H1 (cell line): ENCODE measurements at regions not wholly inside any gene's neighbourhood (a gene's known extent, or its start where the extent isn't known, plus 50 kb on each side); places are given as distances from the start of the nearest gene placed in this dataset.

ENCODE experiments used
- CTCF ChIA-PET: fragments of 300-600 bp; sonication (Branson Sonifier 250); formaldehyde crosslinking; loops from one replicate; lab custom pipeline; 2021; ENCODE audit not compliant: partially characterized antibody; lab: Charles Lee
- POLR2A ChIA-PET: fragments of 300-600 bp; sonication (Branson Sonifier 250); formaldehyde crosslinking; loops from one replicate; lab custom pipeline; 2021; ENCODE audit warnings: inconsistent platforms; ENCODE audit not compliant: partially characterized antibody; lab: Charles Lee
- DNase-seq, 2 experiments: peaks; one replicate each; pipeline versions ENCODE4 v3.0.0 to v3.0.0-alpha.2; 2010 to 2022; ENCODE audit warnings: low spot score in 2 of 2, low read depth in 1 of 2, mixed read lengths in 1 of 2
- FAIRE-seq: peaks from 2 replicates; lab custom pipeline; 2011; peaks lifted over from hg19 to GRCh38; lab: Jason Lieb, UNC
- H2AFZ ChIP-seq: 2 replicates; pipeline ENCODE4 v1.8.1; 2012; ENCODE audit warnings: low read length, inconsistent platforms
- H2AK5ac ChIP-seq: 2 replicates; pipeline ENCODE4 v1.6.1; 2013; ENCODE audit warnings: low read depth, low read length
- H2BK120ac ChIP-seq: replicated peaks from 2 replicates; pipeline ENCODE3; 2013; ENCODE audit warnings: low read depth, low read length, inconsistent platforms
- H2BK12ac ChIP-seq: 2 replicates; pipeline ENCODE4 v1.6.1; 2013; ENCODE audit warnings: low read depth, low read length
- H2BK15ac ChIP-seq: 2 replicates; pipeline ENCODE4 v1.6.1; 2013; ENCODE audit warnings: low read length
- H2BK20ac ChIP-seq: 2 replicates; pipeline ENCODE4 v1.6.1; 2013; ENCODE audit warnings: low read length
- H2BK5ac ChIP-seq: 2 replicates; pipeline ENCODE4 v1.6.1; 2013; ENCODE audit warnings: low read depth, low read length
- H3K14ac ChIP-seq: 2 replicates; pipeline ENCODE4 v1.6.1; 2013; ENCODE audit warnings: inconsistent platforms; ENCODE audit not compliant: insufficient read length
- H3K18ac ChIP-seq: 2 replicates; pipeline ENCODE4 v1.6.1; 2013; ENCODE audit warnings: low read length; ENCODE audit errors: extremely low read depth
- H3K23ac ChIP-seq: 2 replicates; pipeline ENCODE4 v1.6.1; 2013; ENCODE audit warnings: inconsistent platforms; ENCODE audit not compliant: insufficient read length
- H3K23me2 ChIP-seq: 2 replicates; pipeline ENCODE4 v1.6.1; 2013; ENCODE audit warnings: low read depth, low read length
- H3K27ac ChIP-seq: 2 replicates; pipeline ENCODE4 v1.6.1; 2011; ENCODE audit warnings: low read depth, low read length, inconsistent platforms
- H3K27me3 ChIP-seq, 4 experiments: replicated peaks in 1 of 4; 1 replicate in 1 of 4; 2 replicates in 3 of 4; pipeline versions ENCODE4 v1.6.1 to v1.8.1; 2011 to 2013; ENCODE audit warnings: low read length in 3 of 4, mild to moderate bottlenecking in 3 of 4, inconsistent platforms in 2 of 4, mixed read lengths in 2 of 4, moderate library complexity in 1 of 4; ENCODE audit not compliant: control insufficient read depth in 3 of 4, insufficient read depth in 3 of 4; ENCODE audit errors: extremely low read depth in 1 of 4
- H3K36me3 ChIP-seq, 4 experiments: 2 replicates each; pipeline versions ENCODE4 v1.6.1 to v1.8.1; 2011 to 2013; ENCODE audit warnings: mild to moderate bottlenecking in 4 of 4, low read length in 3 of 4, moderate library complexity in 2 of 4, control low read depth in 1 of 4, inconsistent platforms in 1 of 4; ENCODE audit not compliant: insufficient read depth in 4 of 4, control insufficient read depth in 2 of 4
- H3K4ac ChIP-seq: replicated peaks from 2 replicates; pipeline ENCODE3; 2013; ENCODE audit warnings: low read length, low read depth, mixed read lengths, inconsistent platforms; ENCODE audit not compliant: insufficient read length
- H3K4me1 ChIP-seq, 4 experiments: replicated peaks in 1 of 4; 1 replicate in 1 of 4; 2 replicates in 3 of 4; pipeline versions ENCODE4 v1.6.1 to v1.8.1; 2011 to 2013; ENCODE audit warnings: low read length in 3 of 4, inconsistent platforms in 2 of 4, mixed read lengths in 1 of 4; ENCODE audit not compliant: insufficient read depth in 4 of 4, control insufficient read depth in 3 of 4
- H3K4me2 ChIP-seq, 2 experiments: 2 replicates each; pipeline versions ENCODE4 v1.6.1 to v1.8.1; 2011 to 2013; ENCODE audit warnings: low read depth in 2 of 2, low read length in 2 of 2, control low read depth in 1 of 2, inconsistent platforms in 1 of 2, mild to moderate bottlenecking in 1 of 2; ENCODE audit not compliant: insufficient read depth in 1 of 2
- H3K4me3 ChIP-seq, 4 experiments: fragments of 200-600, 300-600 bp in 1 of 4; sonication (generic), shearing (Covaris generic), sonication (Bioruptor Twin) in 1 of 4; 2 replicates each; pipeline versions ENCODE4 v1.5.1 to v1.8.1; 2011 to 2016; ENCODE audit warnings: low read length in 4 of 4, low read depth in 3 of 4, control low read depth in 2 of 4, inconsistent platforms in 2 of 4, mild to moderate bottlenecking in 2 of 4, mixed read lengths in 1 of 4, moderate library complexity in 1 of 4; ENCODE audit not compliant: insufficient read depth in 2 of 4; ENCODE audit errors: extremely low read depth in 1 of 4
- H3K56ac ChIP-seq: replicated peaks from 2 replicates; pipeline ENCODE3; 2013; ENCODE audit warnings: low read depth, mild to moderate bottlenecking, mixed read lengths, low read length, inconsistent platforms; ENCODE audit not compliant: insufficient read length
- H3K79me1 ChIP-seq: 2 replicates; pipeline ENCODE4 v1.6.1; 2013; ENCODE audit warnings: low read depth, low read length, control low read depth
- H3K79me2 ChIP-seq, 2 experiments: 2 replicates each; pipeline versions ENCODE4 v1.6.1 to v1.8.1; 2012 to 2013; ENCODE audit warnings: low read length in 2 of 2, mild to moderate bottlenecking in 2 of 2, inconsistent platforms in 1 of 2; ENCODE audit not compliant: insufficient read depth in 2 of 2, control insufficient read depth in 1 of 2
- H3K9ac ChIP-seq, 4 experiments: replicated peaks in 1 of 4; 1 replicate in 1 of 4; 2 replicates in 3 of 4; pipeline versions ENCODE4 v1.6.1 to v1.8.1; 2011 to 2013; ENCODE audit warnings: low read depth in 3 of 4, low read length in 3 of 4, control low read depth in 2 of 4, mild to moderate bottlenecking in 2 of 4, moderate library complexity in 2 of 4, inconsistent platforms in 1 of 4; ENCODE audit errors: extremely low read depth in 1 of 4
- H3K9me3 ChIP-seq, 2 experiments: 2 replicates each; pipeline versions ENCODE4 v1.6.1 to v1.8.1; 2012 to 2013; ENCODE audit warnings: mild to moderate bottlenecking in 2 of 2, moderate library complexity in 2 of 2, control low read depth in 1 of 2, inconsistent platforms in 1 of 2, low read depth in 1 of 2, low read length in 1 of 2, mixed read lengths in 1 of 2; ENCODE audit not compliant: insufficient read depth in 2 of 2
- H4K20me1 ChIP-seq, 2 experiments: replicated peaks in 1 of 2; 2 replicates each; pipeline versions ENCODE3 to v1.8.1; 2011 to 2013; ENCODE audit warnings: inconsistent platforms in 2 of 2, low read length in 2 of 2, mild to moderate bottlenecking in 1 of 2; ENCODE audit not compliant: insufficient read depth in 2 of 2, control insufficient read depth in 1 of 2
- H4K5ac ChIP-seq: 2 replicates; pipeline ENCODE4 v1.6.1; 2013; ENCODE audit warnings: low read length, low read depth, mixed read lengths, inconsistent platforms; ENCODE audit not compliant: insufficient read length
- H4K8ac ChIP-seq: 2 replicates; pipeline ENCODE4 v1.8.0; 2013; ENCODE audit warnings: mild to moderate bottlenecking, moderate library complexity, low read length, inconsistent platforms; ENCODE audit not compliant: insufficient read depth; ENCODE audit errors: extremely low read depth
- H4K91ac ChIP-seq: replicated peaks from 2 replicates; pipeline ENCODE3; 2013; ENCODE audit warnings: low read length, mixed read lengths, inconsistent platforms; ENCODE audit not compliant: insufficient read length
- ASH2L ChIP-seq: fragments of 200-600, 300-600 bp; sonication (generic); IDR thresholded peaks from one replicate; pipeline ENCODE4 v1.7.1; 2017; ENCODE audit warnings: low read length
- FOSL1 ChIP-seq: IDR thresholded peaks from 2 replicates; pipeline ENCODE4 v1.6.1; 2011; ENCODE audit warnings: mild to moderate bottlenecking, low read depth, low read length, moderate library complexity; ENCODE audit not compliant: insufficient read depth
- MAFK ChIP-seq: IDR thresholded peaks from 2 replicates; pipeline ENCODE4 v1.6.1; 2012; ENCODE audit warnings: low read depth, mild to moderate bottlenecking, improper control_type of control experiment, low read length
- NANOG ChIP-seq: IDR thresholded peaks from 2 replicates; pipeline ENCODE4 v1.6.1; 2011; ENCODE audit warnings: low read length, low read depth, mild to moderate bottlenecking, inconsistent platforms; ENCODE audit not compliant: insufficient read depth, poor library complexity, severe bottlenecking
- PHF8 ChIP-seq: fragments of 200-600 bp; sonication (generic); conservative IDR thresholded peaks from 2 replicates; pipeline ENCODE4 v1.7.1; 2012; ENCODE audit warnings: low read depth, mild to moderate bottlenecking, inconsistent platforms, low read length, moderate library complexity
- RAD21 ChIP-seq, 2 experiments: IDR thresholded peaks in 1 of 2; conservative IDR thresholded peaks in 1 of 2; 2 replicates each; pipeline ENCODE4 v1.6.1; 2011; ENCODE audit warnings: low read depth in 2 of 2, low read length in 2 of 2, improper control_type of control experiment in 1 of 2, inconsistent platforms in 1 of 2, mild to moderate bottlenecking in 1 of 2, moderate library complexity in 1 of 2
- RFX5 ChIP-seq: IDR thresholded peaks from 2 replicates; pipeline ENCODE4 v1.6.1; 2011; ENCODE audit warnings: low read depth, low read length, improper control_type of control experiment, borderline replicate concordance
- RNF2 ChIP-seq: fragments of 200-900, 300-1000 bp; sonication (generic); IDR thresholded peaks from 2 replicates; pipeline ENCODE4 v1.7.1; 2016; ENCODE audit warnings: borderline replicate concordance, low read depth, mild to moderate bottlenecking, antibody characterized with exemption, low read length; ENCODE audit not compliant: poor library complexity, severe bottlenecking; ENCODE audit errors: missing control alignments
- SIX5 ChIP-seq: IDR thresholded peaks from 2 replicates; pipeline ENCODE4 v1.6.1; 2011; ENCODE audit warnings: mild to moderate bottlenecking, low read depth, low read length
- TAF1 ChIP-seq: IDR thresholded peaks from 2 replicates; pipeline ENCODE4 v1.6.1; 2011; ENCODE audit warnings: mild to moderate bottlenecking, low read depth, low read length
- TCF12 ChIP-seq: IDR thresholded peaks from 2 replicates; pipeline ENCODE4 v1.6.1; 2011; ENCODE audit warnings: low read depth, mild to moderate bottlenecking, low read length
- WGBS, 2 experiments: shearing (Covaris generic) in 1 of 2; methylation state at CpG; one replicate each; pipeline versions ENCODE4 v1.1.6 to v1.1.7; 2013 to 2015; ENCODE audit warnings: low lambda C conversion rate in 2 of 2, mixed read lengths in 2 of 2, inconsistent platforms in 1 of 2, low coverage in 1 of 2, missing lambda C conversion rate in 1 of 2; ENCODE audit not compliant: insufficient replicate concordance in 2 of 2, insufficient coverage in 1 of 2, insufficient read length in 1 of 2; ENCODE audit errors: extremely low coverage in 1 of 2, missing lambda C conversion rate in 1 of 2; 5-methylcytosine and 5-hydroxymethylcytosine counted together

- no peak overlapping the region for H2BK120ac ChIP-seq
- H3K23ac ChIP-seq = no peak overlapping the region
- H3K9ac ChIP-seq = no peak overlapping the region
- no peaks in the 10 kb centered on the region for H3K36me3 ChIP-seq
- H3K4me1 ChIP-seq = no peaks in the 10 kb centered on the region
- H3K23me2 ChIP-seq = no peaks in the 10 kb centered on the region
- H4K8ac ChIP-seq = no peak overlapping the region
- no peaks in the 10 kb centered on the region for H3K27me3 ChIP-seq
- H4K5ac ChIP-seq = no peak overlapping the region
- no peak overlapping the region for H2BK12ac ChIP-seq
- H3K79me2 ChIP-seq = no peaks in the 10 kb centered on the region
- H2BK20ac ChIP-seq = no peak overlapping the region
- H3K9me3 ChIP-seq = no peaks in the 10 kb centered on the region
- no peak overlapping the region for H3K4me2 ChIP-seq
- no peak overlapping the region for H3K4me3 ChIP-seq
- FAIRE-seq (no peak), DNase-seq (no peak)
- H3K27ac ChIP-seq = no peak overlapping the region
- H2BK5ac ChIP-seq = no peak overlapping the region
- H3K79me1 ChIP-seq = no peaks in the 10 kb centered on the region
- H3K4ac ChIP-seq = no peak overlapping the region
- H2AFZ ChIP-seq = no peak overlapping the region
- H3K56ac ChIP-seq = no peak overlapping the region
- ChIA-PET CTCF (interaction anchor here (1.6 kb wide), 1 partner anchor 357 kb away, joined by 3 read pairs; no protein-coding TSS in a partner anchor), POLR2A (no interaction called here)
- H4K91ac ChIP-seq = no peak overlapping the region
- no peak overlapping the region for H3K18ac ChIP-seq
- WGBS, 2 experiments = 86% methylated on average over 1 of the region's 1 CpG; no CpG with 5 or more reads in 1 of the 2 experiments
- H2BK15ac ChIP-seq = no peak overlapping the region
- no peak overlapping the region for H3K14ac ChIP-seq
- no peak for TF ChIP-seq PHF8
- TF ChIP-seq TCF12 = no peak
- TF ChIP-seq MAFK = no peak
- no peak for TF ChIP-seq FOSL1
- no peak for TF ChIP-seq ASH2L
- no peak for TF ChIP-seq RAD21 (IDR thresholded peaks at IDR 0.05 in 1 of 2, conservative IDR thresholded peaks at IDR 0.05 in 1 of 2; ENCODE audit: low read depth in 2 of 2, low read length in 2 of 2)
- no peak for TF ChIP-seq NANOG
- TF ChIP-seq SIX5 = no peak
- no peak for TF ChIP-seq RNF2
- no peak for TF ChIP-seq RFX5
- TF ChIP-seq TAF1 = no peak
- H2AK5ac ChIP-seq = no peak overlapping the region
- H4K20me1 ChIP-seq = no peaks in the 10 kb centered on the region
Observed at GRCh38 chr7:32170838-32171237, 100.6 kb upstream of the PDE1C start.
